ENCODE measurements at regions not wholly inside any gene's neighbourhood (a gene's known extent, or its start where the extent isn't known, plus 50 kb on each side); places are given as distances from the start of the nearest gene placed in this dataset.

GRCh38 chr1:213643360-213643759 lies 344.4 kb upstream of the PROX1 start:
- no peak for DNase-seq (ENCODE audit: low read depth in 2 of 2)

GRCh38 chr1:213647864-213648650 lies 339.7 kb upstream of the PROX1 start:
- DNase-seq (ENCODE audit: low read depth in 2 of 2) = no peak

- DNase-seq (ENCODE audit: low read depth in 2 of 2) = no peak
Measured at GRCh38 chr1:213649373-213649772, 338.4 kb upstream of the PROX1 start.

GRCh38 chr1:213650603-213651002 lies 337.2 kb upstream of the PROX1 start:
- DNase-seq (ENCODE audit: low read depth in 2 of 2) = no peak

- no peak for DNase-seq (ENCODE audit: low read depth in 2 of 2)
Measured at GRCh38 chr1:213651077-213651476, 336.7 kb upstream of the PROX1 start.

GRCh38 chr1:213652109-213652508 lies 335.7 kb upstream of the PROX1 start:
- no peak for DNase-seq (ENCODE audit: low read depth in 2 of 2)

- DNase-seq (ENCODE audit: low read depth in 2 of 2) = no peak
Measured at GRCh38 chr1:213656039-213656438, 331.7 kb upstream of the PROX1 start.

- DNase-seq (ENCODE audit: low read depth in 2 of 2) = no peak
Measured at GRCh38 chr1:213656503-213656902, 331.3 kb upstream of the PROX1 start.

- no peak for DNase-seq (ENCODE audit: low read depth in 2 of 2)
Measured at GRCh38 chr1:213657013-213657412, 330.8 kb upstream of the PROX1 start.

GRCh38 chr1:213657879-213658278 lies 329.9 kb upstream of the PROX1 start:
- DNase-seq (ENCODE audit: low read depth in 2 of 2) = no peak

- no peak for DNase-seq (ENCODE audit: low read depth in 2 of 2)
Measured at GRCh38 chr1:213658457-213658856, 329.3 kb upstream of the PROX1 start.

- DNase-seq (ENCODE audit: low read depth in 2 of 2) = no peak
Measured at GRCh38 chr1:213659580-213660547, 327.9 kb upstream of the PROX1 start.

GRCh38 chr1:213661302-213661701 lies 326.5 kb upstream of the PROX1 start:
- no peak for DNase-seq (ENCODE audit: low read depth in 2 of 2)

GRCh38 chr1:213666113-213666512 lies 321.7 kb upstream of the PROX1 start:
- peak in 1 of 2 donors; percentile 11 for DNase-seq (ENCODE audit: low read depth in 2 of 2)

GRCh38 chr1:213666922-213667321 lies 320.9 kb upstream of the PROX1 start:
- DNase-seq (ENCODE audit: low read depth in 2 of 2) = no peak

GRCh38 chr1:213669512-213669911 lies 318.3 kb upstream of the PROX1 start:
- DNase-seq (ENCODE audit: low read depth in 2 of 2) = no peak

- DNase-seq (ENCODE audit: low read depth in 2 of 2) = no peak
Measured at GRCh38 chr1:213669964-213670691, 317.6 kb upstream of the PROX1 start.

GRCh38 chr1:213670692-213671023 lies 317.1 kb upstream of the PROX1 start:
- no peak for DNase-seq (ENCODE audit: low read depth in 2 of 2)

- no peak for DNase-seq (ENCODE audit: low read depth in 2 of 2)
Measured at GRCh38 chr1:213675043-213675442, 312.7 kb upstream of the PROX1 start.

- no peak for DNase-seq (ENCODE audit: low read depth in 2 of 2)
Measured at GRCh38 chr1:213676736-213677135, 311.0 kb upstream of the PROX1 start.

- no peak for DNase-seq (ENCODE audit: low read depth in 2 of 2)
Measured at GRCh38 chr1:213678348-213678747, 309.4 kb upstream of the PROX1 start.

GRCh38 chr1:213678753-213679152 lies 309.0 kb upstream of the PROX1 start:
- DNase-seq (ENCODE audit: low read depth in 2 of 2) = no peak
